Ovary (tissue), 7 donors: ENCODE measurements at regions not wholly inside any gene's neighbourhood (a gene's known extent, or its start where the extent isn't known, plus 50 kb on each side); places are given as distances from the start of the nearest gene placed in this dataset.

ENCODE experiments used
- DNase-seq, 5 donors: peaks; one replicate each; pipeline ENCODE4 v3.0.0-alpha.2; 2019 to 2020
- H3K27ac ChIP-seq, 2 donors: fragments of 200-600 bp; one replicate each; pipeline versions ENCODE4 v1.5.1 to v1.8.0; 2019 to 2022
- H3K27me3 ChIP-seq: fragments of 200-600 bp; one replicate; pipeline ENCODE4 v1.8.0; 2022
- H3K36me3 ChIP-seq: fragments of 200-600 bp; sonication (generic); one replicate; pipeline ENCODE4 v1.5.1; 2019
- H3K4me1 ChIP-seq: one replicate; pipeline ENCODE4 v1.8.1; 2013; ENCODE audit warnings: mild to moderate bottlenecking, moderate library complexity; ENCODE audit not compliant: insufficient read depth
- H3K4me3 ChIP-seq: fragments of 200-600 bp; sonication (generic); one replicate; pipeline ENCODE4 v1.5.1; 2017
- H3K9me3 ChIP-seq, 2 donors: fragments of 200-600 bp in 1 of 2; sonication (generic) in 1 of 2; one replicate each; pipeline versions ENCODE4 v1.5.1 to v1.8.1; 2013 to 2019; ENCODE audit warnings: mild to moderate bottlenecking in 1 of 2, moderate library complexity in 1 of 2
- EP300 ChIP-seq: sonication (generic); formaldehyde crosslinking; IDR thresholded peaks from one replicate; pipeline ENCODE4 v1.6.1; 2017; ENCODE audit warnings: antibody characterized with exemption
- POLR2A ChIP-seq: fragments of 450-650 bp; IDR thresholded peaks from one replicate; pipeline ENCODE4 v1.6.1; 2017; ENCODE audit warnings: antibody characterized with exemption, mild to moderate bottlenecking, moderate library complexity
- WGBS, 3 donors: extraction: QIAGEN DNeasy Blood & Tissue Kit in 1 of 3; methylation state at CpG; one replicate each; pipeline versions ENCODE4 v1.1.5 to v1.1.7; 2013 to 2017; 5-methylcytosine and 5-hydroxymethylcytosine counted together
- intact Hi-C, 4 donors: fragments of 100-400 bp; cut with DNase I; formaldehyde crosslinking; loops; one replicate each; pipeline versions ENCODE4 v1.11.0 to v1.15.1; 2022 to 2023
- TF ChIP-seq, protein P1 (sequence below), 3 donors: fragments of 450-650 bp in 2 of 3; fragments of 200-600 bp in 1 of 3; IDR thresholded peaks; one replicate each; pipeline versions ENCODE4 v1.5.1 to v1.8.0; 2016 to 2022; ENCODE audit warnings: antibody characterized with exemption in 3 of 3, mild to moderate bottlenecking in 1 of 3
- donor health status: DM: no; HTN: no; CAD: no; lungs with moderate emphysema.
- donor health status: DM: no; HTN: no; CAD: no.
- donor health status: Bipolar disorder and iron deficiency.
- donor health status: DM: no; HTN: no; CAD: no.
- donor health status: DM: yes; HTN: yes; CAD: no.

DNA sequence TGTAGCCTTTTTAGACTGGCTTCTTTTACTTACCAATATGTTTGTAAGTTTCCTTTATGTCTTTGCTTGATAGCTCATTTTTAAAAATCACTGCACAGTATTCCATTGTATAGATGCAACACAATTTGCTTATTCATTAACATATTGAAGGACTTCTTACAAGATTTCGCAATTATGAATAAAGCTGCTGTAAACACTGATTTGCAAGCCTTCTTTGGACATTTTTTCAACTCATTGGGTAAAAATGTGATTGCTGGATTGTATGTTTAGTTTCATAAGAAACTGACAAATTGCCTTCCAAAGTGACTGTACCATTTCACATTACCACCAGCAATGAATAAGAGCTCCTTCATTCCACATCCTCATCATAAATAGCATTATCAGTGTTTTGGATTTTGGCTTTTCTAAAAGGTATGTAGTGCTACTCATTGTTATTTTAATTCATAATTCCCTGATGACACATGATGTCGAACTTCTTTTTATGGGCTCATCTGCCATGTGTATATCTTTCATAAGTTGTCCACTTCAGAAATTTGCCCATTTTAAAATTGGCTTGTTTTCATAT, 80.7 kb downstream of the TFAP2B start:
- Histone ChIP-seq H3K4me3 (no peak overlapping the region), H3K9me3 (no peaks in the 10 kb centered on the region), H3K27ac (no peak overlapping the region), H3K4me1 (no peaks in the 10 kb centered on the region), H3K36me3 (no peaks in the 10 kb centered on the region), H3K27me3 (no peaks in the 10 kb centered on the region)
- no peak for TF ChIP-seq POLR2A
- TF ChIP-seq, protein P1, sequence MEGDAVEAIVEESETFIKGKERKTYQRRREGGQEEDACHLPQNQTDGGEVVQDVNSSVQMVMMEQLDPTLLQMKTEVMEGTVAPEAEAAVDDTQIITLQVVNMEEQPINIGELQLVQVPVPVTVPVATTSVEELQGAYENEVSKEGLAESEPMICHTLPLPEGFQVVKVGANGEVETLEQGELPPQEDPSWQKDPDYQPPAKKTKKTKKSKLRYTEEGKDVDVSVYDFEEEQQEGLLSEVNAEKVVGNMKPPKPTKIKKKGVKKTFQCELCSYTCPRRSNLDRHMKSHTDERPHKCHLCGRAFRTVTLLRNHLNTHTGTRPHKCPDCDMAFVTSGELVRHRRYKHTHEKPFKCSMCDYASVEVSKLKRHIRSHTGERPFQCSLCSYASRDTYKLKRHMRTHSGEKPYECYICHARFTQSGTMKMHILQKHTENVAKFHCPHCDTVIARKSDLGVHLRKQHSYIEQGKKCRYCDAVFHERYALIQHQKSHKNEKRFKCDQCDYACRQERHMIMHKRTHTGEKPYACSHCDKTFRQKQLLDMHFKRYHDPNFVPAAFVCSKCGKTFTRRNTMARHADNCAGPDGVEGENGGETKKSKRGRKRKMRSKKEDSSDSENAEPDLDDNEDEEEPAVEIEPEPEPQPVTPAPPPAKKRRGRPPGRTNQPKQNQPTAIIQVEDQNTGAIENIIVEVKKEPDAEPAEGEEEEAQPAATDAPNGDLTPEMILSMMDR (IDR thresholded peaks at IDR 0.05): no peak
- no peak for TF ChIP-seq EP300
- DNase-seq: no peak
- WGBS, 3 donors: 77 to 86% (median 86%) methylated on average over 2 of the region's 2 CpGs
- intact Hi-C loops: no loop called here

DNA sequence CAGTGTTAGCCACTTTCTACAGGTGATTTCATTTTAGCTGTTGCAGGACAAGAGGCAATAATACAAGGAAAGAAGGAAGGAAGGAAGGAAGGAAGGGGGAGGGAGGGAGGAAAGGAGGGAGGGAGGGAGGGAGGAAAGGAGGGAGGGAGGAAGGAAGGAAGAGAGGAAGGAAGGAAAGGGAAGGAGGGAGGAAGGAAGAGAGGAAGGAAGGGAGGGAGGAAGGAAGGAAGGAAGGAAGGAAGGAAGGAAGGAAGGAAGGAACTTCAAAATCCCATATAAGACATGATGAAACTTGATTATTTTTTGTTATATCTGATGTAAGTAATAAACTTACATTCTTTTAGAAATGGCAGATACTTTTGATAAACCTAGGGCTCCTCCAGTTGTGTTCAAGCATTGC, 83.6 kb downstream of the TFAP2B start:
- H3K4me1 ChIP-seq: no peaks in the 10 kb centered on the region
- no peak for TF ChIP-seq EP300
- TF ChIP-seq POLR2A: no peak
- TF ChIP-seq, protein P1 (IDR thresholded peaks at IDR 0.05): no peak
- no peak overlapping the region for H3K27ac ChIP-seq
- H3K4me3 ChIP-seq: no peak overlapping the region
- intact Hi-C loops: no loop called here
- no peaks in the 10 kb centered on the region for H3K9me3 ChIP-seq
- no peaks in the 10 kb centered on the region for H3K27me3 ChIP-seq
- no peak for DNase-seq
- no peaks in the 10 kb centered on the region for H3K36me3 ChIP-seq

DNA sequence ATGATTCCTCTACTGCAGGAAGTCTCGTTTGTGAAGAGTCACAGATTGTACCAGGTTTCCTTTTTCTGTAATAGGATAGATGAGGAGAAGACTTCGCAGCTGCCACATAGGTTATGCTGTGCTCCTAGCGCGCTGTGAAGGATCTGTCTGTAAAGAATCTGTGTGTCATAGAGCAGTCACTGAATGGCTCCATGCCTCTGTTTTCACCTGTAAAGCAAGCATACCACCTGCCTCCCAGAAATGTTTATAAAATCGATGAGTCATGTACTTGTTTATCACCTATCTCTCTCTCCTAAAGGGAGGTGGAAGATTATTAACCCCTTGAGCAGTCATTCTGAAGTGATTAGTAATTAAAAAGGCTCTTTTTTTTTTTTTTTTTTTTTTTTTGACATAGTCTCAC, 86.6 kb downstream of the TFAP2B start:
- no peak overlapping the region for H3K4me3 ChIP-seq
- intact Hi-C loops: no loop called here
- 65 to 75% (median 66%) methylated on average over 5 of the region's 5 CpGs for WGBS, 3 donors
- no peaks in the 10 kb centered on the region for H3K36me3 ChIP-seq
- no peaks in the 10 kb centered on the region for H3K4me1 ChIP-seq
- H3K27me3 ChIP-seq: no peaks in the 10 kb centered on the region
- H3K27ac ChIP-seq: no peak overlapping the region
- no peak for TF ChIP-seq EP300
- TF ChIP-seq, protein P1 (IDR thresholded peaks at IDR 0.05): no peak
- no peak for TF ChIP-seq POLR2A
- DNase-seq: no peak
- no peaks in the 10 kb centered on the region for H3K9me3 ChIP-seq

DNA sequence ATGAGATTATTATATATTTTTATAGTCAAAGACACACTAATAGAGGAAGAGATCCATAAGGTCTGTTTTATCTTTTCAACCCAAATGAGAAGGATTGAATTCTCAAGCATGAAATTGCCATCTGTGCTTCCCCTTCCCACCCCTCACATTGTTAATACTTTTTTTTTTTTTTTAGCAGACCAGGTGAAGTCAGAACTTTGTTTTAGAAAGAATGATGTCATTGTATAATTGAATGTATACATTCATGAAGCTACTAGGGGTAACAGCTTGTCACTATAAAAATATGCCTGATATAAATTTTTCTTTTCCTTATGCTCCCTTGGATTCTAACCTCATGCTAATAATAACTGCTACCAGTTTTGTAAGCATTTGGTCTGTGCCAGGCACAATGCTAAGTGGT, 88.9 kb downstream of the TFAP2B start:
- no peaks in the 10 kb centered on the region for H3K27me3 ChIP-seq
- H3K4me3 ChIP-seq: no peak overlapping the region
- H3K4me1 ChIP-seq: no peaks in the 10 kb centered on the region
- DNase-seq: no peak
- no peak for TF ChIP-seq POLR2A
- TF ChIP-seq EP300: no peak
- TF ChIP-seq, protein P1 (IDR thresholded peaks at IDR 0.05): no peak
- H3K9me3 ChIP-seq: no peaks in the 10 kb centered on the region
- no peaks in the 10 kb centered on the region for H3K36me3 ChIP-seq
- intact Hi-C loops: no loop called here
- H3K27ac ChIP-seq: no peak overlapping the region
